ENCODE measurements at regions not wholly inside any gene's neighbourhood (a gene's known extent, or its start where the extent isn't known, plus 50 kb on each side); places are given as distances from the start of the nearest gene placed in this dataset.

- WGBS: 75% methylated on average over 2 of the region's 2 CpGs
- Histone ChIP-seq H3K4me1 (replicated peaks) (no peaks in the 10 kb centered on the region), H3K9me3 (no peaks in the 10 kb centered on the region), H3K27me3 (replicated peaks; ENCODE audit: insufficient read depth) (no peaks in the 10 kb centered on the region), H3K36me3 (no peaks in the 10 kb centered on the region), H3K4me3 (no peak overlapping the region), H3K27ac (no peak overlapping the region)
- DNase-seq (ENCODE audit: low spot score): no peak
- intact Hi-C loops (cut with DNase I): no loop called here
- no peak for TF ChIP-seq POLR2A (IDR thresholded peaks at IDR 0.05)
Observed at GRCh38 chr20:4559906-4560305, 126.3 kb upstream of the PRNP start.

GRCh38 chr20:4559106-4559505 lies 127.2 kb upstream of the PRNP start:
- no peak for DNase-seq (ENCODE audit: low spot score)
- no peak overlapping the region for H3K4me3 ChIP-seq
- no peaks in the 10 kb centered on the region for H3K27me3 ChIP-seq (replicated peaks; ENCODE audit: insufficient read depth)
- H3K36me3 ChIP-seq: no peaks in the 10 kb centered on the region
- H3K4me1 ChIP-seq (replicated peaks): no peaks in the 10 kb centered on the region
- H3K27ac ChIP-seq: no peak overlapping the region
- intact Hi-C loops (cut with DNase I): no loop called here
- H3K9me3 ChIP-seq: no peaks in the 10 kb centered on the region
- TF ChIP-seq POLR2A (IDR thresholded peaks at IDR 0.05) (no peak), POLR2AphosphoS5 (IDR thresholded peaks at IDR 0.05) (no peak), CTCF (IDR thresholded peaks at IDR 0.05) (no peak)

- no peaks in the 10 kb centered on the region for H3K9me3 ChIP-seq
- H3K4me1 ChIP-seq (replicated peaks): no peaks in the 10 kb centered on the region
- H3K36me3 ChIP-seq: no peaks in the 10 kb centered on the region
- H3K27me3 ChIP-seq (replicated peaks; ENCODE audit: insufficient read depth): no peaks in the 10 kb centered on the region
- WGBS: 67% methylated on average over 4 of the region's 4 CpGs
- no peak overlapping the region for H3K4me3 ChIP-seq
- no peak for DNase-seq (ENCODE audit: low spot score)
- intact Hi-C loops (cut with DNase I): no loop called here
- H3K27ac ChIP-seq: no peak overlapping the region
- TF ChIP-seq POLR2AphosphoS5 (IDR thresholded peaks at IDR 0.05): no peak
- TF ChIP-seq POLR2A (IDR thresholded peaks at IDR 0.05): no peak
- TF ChIP-seq CTCF (IDR thresholded peaks at IDR 0.05): no peak
Observed at GRCh38 chr20:4556781-4557180, 129.5 kb upstream of the PRNP start.

GRCh38 chr20:4555188-4555890 lies 130.9 kb upstream of the PRNP start:
- no peak for DNase-seq (ENCODE audit: low spot score)
- TF ChIP-seq POLR2A (IDR thresholded peaks at IDR 0.05) (no peak), POLR2AphosphoS5 (IDR thresholded peaks at IDR 0.05) (no peak), CTCF (IDR thresholded peaks at IDR 0.05) (no peak)
- intact Hi-C loops (cut with DNase I): no loop called here
- Histone ChIP-seq H3K4me1 (replicated peaks) (no peaks in the 10 kb centered on the region), H3K27me3 (replicated peaks; ENCODE audit: insufficient read depth) (no peaks in the 10 kb centered on the region), H3K4me3 (no peak overlapping the region), H3K27ac (no peak overlapping the region), H3K36me3 (no peaks in the 10 kb centered on the region), H3K9me3 (no peaks in the 10 kb centered on the region)
- 86% methylated on average over 8 of the region's 8 CpGs for WGBS

- TF ChIP-seq POLR2A (IDR thresholded peaks at IDR 0.05): no peak
- TF ChIP-seq CTCF (IDR thresholded peaks at IDR 0.05): no peak
- TF ChIP-seq POLR2AphosphoS5 (IDR thresholded peaks at IDR 0.05): no peak
- no peaks in the 10 kb centered on the region for H3K36me3 ChIP-seq
- intact Hi-C loops (cut with DNase I): no loop called here
- no peaks in the 10 kb centered on the region for H3K9me3 ChIP-seq
- 84% methylated on average over 6 of the region's 6 CpGs for WGBS
- H3K27me3 ChIP-seq (replicated peaks; ENCODE audit: insufficient read depth): no peaks in the 10 kb centered on the region
- H3K4me1 ChIP-seq (replicated peaks): no peaks in the 10 kb centered on the region
- no peak overlapping the region for H3K27ac ChIP-seq
- no peak for DNase-seq (ENCODE audit: low spot score)
- no peak overlapping the region for H3K4me3 ChIP-seq
Observed at GRCh38 chr20:4554346-4554745, 131.9 kb upstream of the PRNP start.
